ENCODE measurements at regions not wholly inside any gene's neighbourhood (a gene's known extent, or its start where the extent isn't known, plus 50 kb on each side); places are given as distances from the start of the nearest gene placed in this dataset.

- TF ChIP-seq, protein P1, sequence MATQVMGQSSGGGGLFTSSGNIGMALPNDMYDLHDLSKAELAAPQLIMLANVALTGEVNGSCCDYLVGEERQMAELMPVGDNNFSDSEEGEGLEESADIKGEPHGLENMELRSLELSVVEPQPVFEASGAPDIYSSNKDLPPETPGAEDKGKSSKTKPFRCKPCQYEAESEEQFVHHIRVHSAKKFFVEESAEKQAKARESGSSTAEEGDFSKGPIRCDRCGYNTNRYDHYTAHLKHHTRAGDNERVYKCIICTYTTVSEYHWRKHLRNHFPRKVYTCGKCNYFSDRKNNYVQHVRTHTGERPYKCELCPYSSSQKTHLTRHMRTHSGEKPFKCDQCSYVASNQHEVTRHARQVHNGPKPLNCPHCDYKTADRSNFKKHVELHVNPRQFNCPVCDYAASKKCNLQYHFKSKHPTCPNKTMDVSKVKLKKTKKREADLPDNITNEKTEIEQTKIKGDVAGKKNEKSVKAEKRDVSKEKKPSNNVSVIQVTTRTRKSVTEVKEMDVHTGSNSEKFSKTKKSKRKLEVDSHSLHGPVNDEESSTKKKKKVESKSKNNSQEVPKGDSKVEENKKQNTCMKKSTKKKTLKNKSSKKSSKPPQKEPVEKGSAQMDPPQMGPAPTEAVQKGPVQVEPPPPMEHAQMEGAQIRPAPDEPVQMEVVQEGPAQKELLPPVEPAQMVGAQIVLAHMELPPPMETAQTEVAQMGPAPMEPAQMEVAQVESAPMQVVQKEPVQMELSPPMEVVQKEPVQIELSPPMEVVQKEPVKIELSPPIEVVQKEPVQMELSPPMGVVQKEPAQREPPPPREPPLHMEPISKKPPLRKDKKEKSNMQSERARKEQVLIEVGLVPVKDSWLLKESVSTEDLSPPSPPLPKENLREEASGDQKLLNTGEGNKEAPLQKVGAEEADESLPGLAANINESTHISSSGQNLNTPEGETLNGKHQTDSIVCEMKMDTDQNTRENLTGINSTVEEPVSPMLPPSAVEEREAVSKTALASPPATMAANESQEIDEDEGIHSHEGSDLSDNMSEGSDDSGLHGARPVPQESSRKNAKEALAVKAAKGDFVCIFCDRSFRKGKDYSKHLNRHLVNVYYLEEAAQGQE (IDR thresholded peaks at IDR 0.05), result no peak
- TF ChIP-seq RAD21 (IDR thresholded peaks at IDR 0.05) (no peak), CTCF (IDR thresholded peaks at IDR 0.05; ENCODE audit: low read depth, low read length, missing input control) (no peak)
Observed at GRCh38 chr17:27244011-27244410, 49.9 kb upstream of the WSB1 start.

Measured in liver (tissue), 3 donors.